GM13976 (cell line): ENCODE measurements at regions not wholly inside any gene's neighbourhood (a gene's known extent, or its start where the extent isn't known, plus 50 kb on each side); places are given as distances from the start of the nearest gene placed in this dataset.

Experiments
- DNase-seq: peaks from one replicate; pipeline ENCODE4 v3.0.0; 2012; ENCODE audit warnings: low spot score
- in situ Hi-C: fragments of 300-500 bp; cut with MboI; formaldehyde crosslinking; loops from one replicate; pipeline ENCODE4 v1.12.0; 2022; ENCODE audit warnings: low sequenced_read_pairs, mixed read lengths, inconsistent platforms; ENCODE audit not compliant: unreplicated experiment
- TF ChIP-seq, protein P1 (sequence below): IDR thresholded peaks from 2 replicates; pipeline ENCODE4 v1.5.1; 2012; ENCODE audit warnings: borderline replicate concordance, mild to moderate bottlenecking; ENCODE audit not compliant: insufficient read depth; ENCODE audit errors: extremely low read depth, missing control alignments, control extremely low read depth

DNA sequence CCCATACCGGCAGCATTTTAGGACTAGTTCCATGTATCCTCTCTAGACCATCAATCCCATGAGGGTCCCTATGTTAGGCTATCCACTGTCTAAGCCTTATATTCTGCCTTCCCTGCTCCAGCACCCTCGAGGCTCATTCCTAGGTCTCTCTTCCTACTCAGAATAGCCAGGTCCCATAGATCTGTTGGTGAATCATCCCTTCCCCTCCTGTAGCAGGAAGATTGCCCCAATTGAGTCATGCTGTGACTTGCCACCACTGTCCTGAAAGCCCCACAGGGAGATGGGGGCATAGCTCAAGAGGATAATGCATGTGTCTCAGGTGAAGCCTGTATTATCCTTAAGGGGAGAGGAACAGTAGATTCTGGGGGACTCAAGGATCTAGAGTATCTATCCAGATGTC is 143.1 kb upstream of the MOCS1 start:
- in situ Hi-C loops: no loop called here
- no peak for DNase-seq
- TF ChIP-seq, protein P1, sequence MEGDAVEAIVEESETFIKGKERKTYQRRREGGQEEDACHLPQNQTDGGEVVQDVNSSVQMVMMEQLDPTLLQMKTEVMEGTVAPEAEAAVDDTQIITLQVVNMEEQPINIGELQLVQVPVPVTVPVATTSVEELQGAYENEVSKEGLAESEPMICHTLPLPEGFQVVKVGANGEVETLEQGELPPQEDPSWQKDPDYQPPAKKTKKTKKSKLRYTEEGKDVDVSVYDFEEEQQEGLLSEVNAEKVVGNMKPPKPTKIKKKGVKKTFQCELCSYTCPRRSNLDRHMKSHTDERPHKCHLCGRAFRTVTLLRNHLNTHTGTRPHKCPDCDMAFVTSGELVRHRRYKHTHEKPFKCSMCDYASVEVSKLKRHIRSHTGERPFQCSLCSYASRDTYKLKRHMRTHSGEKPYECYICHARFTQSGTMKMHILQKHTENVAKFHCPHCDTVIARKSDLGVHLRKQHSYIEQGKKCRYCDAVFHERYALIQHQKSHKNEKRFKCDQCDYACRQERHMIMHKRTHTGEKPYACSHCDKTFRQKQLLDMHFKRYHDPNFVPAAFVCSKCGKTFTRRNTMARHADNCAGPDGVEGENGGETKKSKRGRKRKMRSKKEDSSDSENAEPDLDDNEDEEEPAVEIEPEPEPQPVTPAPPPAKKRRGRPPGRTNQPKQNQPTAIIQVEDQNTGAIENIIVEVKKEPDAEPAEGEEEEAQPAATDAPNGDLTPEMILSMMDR: no peak

DNA sequence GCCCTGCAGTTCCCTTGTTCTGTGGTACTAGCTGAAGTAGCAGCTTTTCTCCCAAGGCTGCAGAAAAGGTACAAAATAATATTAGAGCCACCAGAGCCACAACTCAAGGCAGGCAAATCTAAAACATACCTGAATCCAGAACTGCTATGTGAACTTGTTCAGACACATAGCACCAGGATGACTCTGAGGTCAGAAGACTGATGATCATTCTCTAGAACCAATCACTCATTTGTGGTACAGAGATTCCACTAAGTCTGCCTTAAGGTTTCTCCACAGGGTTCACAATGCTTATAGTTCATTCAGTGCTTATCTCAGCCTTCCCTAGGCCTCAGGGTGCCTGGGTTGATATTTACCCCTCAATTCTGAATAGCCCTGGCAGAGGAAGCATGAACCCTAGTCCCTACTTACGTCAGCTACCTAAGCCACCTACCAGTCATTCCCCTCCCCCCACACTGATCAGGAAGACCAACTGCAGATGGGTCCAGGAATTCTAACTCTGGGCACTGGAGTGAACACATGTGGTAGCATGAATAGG is 140.9 kb upstream of the MOCS1 start:
- TF ChIP-seq, protein P1: no peak
- in situ Hi-C loops: no loop called here
- DNase-seq: no peak

DNA sequence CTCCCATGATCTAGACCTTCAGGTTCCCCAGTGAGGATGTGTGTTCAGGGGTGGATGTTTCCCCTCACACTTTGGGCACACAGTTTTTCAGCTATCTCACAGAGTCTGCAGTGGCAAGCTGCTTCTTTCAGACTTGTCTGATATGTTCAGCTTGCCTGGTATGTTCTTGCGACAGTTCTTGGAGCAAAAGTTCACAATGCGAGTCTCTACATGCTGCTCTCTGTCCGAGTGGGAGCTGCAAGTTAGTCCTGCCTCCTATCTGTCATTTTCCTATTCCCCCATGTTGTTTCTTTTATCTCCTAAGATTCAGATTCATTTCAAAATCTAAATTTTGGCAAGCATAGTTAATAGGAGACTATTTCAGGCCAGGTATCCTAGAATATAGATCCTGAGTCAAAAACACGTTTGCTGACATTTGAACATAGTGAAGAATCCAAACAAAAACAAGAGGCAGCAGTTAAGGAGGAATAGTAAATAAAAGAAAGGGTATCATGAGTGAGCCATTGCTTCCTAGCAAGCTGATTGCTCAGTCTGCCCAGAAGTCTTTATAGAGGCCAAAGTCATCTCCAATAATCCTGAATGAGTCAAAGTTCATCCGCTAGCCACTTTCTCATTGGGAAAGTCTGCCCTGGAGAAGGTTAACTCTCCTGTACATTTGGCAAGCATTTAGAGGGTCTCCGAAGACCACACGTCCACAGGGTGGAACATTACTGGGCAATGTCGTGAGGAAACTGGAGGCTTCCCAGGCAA is 140.2 kb upstream of the MOCS1 start:
- TF ChIP-seq, protein P1: no peak
- in situ Hi-C loops: no loop called here
- no peak for DNase-seq

DNA sequence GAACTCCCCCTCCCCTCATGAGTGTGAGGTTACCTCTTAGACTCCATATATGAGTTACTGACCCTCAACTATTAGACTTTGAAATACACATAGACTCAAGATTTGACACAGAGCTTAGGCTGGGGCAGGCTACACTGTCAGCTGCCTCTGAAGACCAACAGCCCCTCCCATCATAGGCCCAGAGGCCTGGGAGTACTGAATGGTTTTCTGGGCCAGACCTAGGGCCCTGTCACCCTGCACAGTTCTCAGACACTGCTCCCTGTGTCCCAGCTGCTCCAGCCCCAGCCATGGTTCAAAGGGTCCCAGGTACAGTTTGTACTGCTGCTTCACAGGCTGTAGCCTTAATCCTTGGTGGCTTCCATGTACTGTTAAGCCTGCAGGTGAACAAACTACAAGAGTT is 132.1 kb upstream of the MOCS1 start:
- TF ChIP-seq, protein P1: no peak
- in situ Hi-C loops: no loop called here
- DNase-seq: no peak

- in situ Hi-C loops: no loop called here
- DNase-seq: no peak
- TF ChIP-seq, protein P1: no peak
Observed at GRCh38 chr6:40056865-40057264, 122.6 kb upstream of the MOCS1 start.

DNA sequence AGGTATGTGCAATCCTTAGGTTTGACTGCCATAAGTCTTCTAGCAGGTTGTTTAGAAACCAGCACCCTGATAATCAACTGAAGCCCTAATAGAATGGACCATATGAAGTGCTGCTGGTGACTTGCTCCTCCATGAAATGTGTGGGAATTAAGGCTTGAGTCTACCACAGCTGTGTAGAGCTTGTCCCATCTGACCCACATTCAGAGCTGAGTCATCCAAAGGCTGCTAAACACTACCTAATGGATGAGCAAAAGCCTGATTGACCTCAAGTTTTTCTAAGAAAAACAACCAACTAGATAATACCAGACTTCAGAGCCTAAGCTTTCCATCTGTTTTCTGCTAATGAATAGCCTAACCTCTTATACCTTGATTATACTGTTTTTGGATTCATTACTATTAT is 120.3 kb upstream of the MOCS1 start:
- TF ChIP-seq, protein P1: no peak
- no peak for DNase-seq
- in situ Hi-C loops: no loop called here
